Activated CD4-positive, alpha-beta memory T cell treated with anti-CD3 and anti-CD28 coated beads, Interleukin-2, amount 10 ng/mL, durations not matched to agents 7 days and 5 days (primary cell): ENCODE measurements at regions not wholly inside any gene's neighbourhood (a gene's known extent, or its start where the extent isn't known, plus 50 kb on each side); places are given as distances from the start of the nearest gene placed in this dataset.

Experiments used
- CTCF ChIA-PET: fragments of 350-600 bp; sonication (Branson Sonifier 250); formaldehyde crosslinking; loops from one replicate; lab custom pipeline; 2021; ENCODE audit warnings: antibody characterized with exemption, inconsistent platforms; lab: Charles Lee
- POLR2A ChIA-PET: fragments of 350-600 bp; sonication (Branson Sonifier 250); formaldehyde crosslinking; loops from one replicate; lab custom pipeline; 2021; ENCODE audit warnings: antibody characterized with exemption; lab: Charles Lee
- DNase-seq: peaks from one replicate; pipeline ENCODE4 v3.0.0-alpha.2; 2020
- H3K27ac Mint-ChIP-seq: one replicate; pipeline ENCODE4 v1.8.0; 2021; ENCODE audit warnings: mild to moderate bottlenecking, mixed read lengths
- H3K27me3 Mint-ChIP-seq: one replicate; pipeline ENCODE4 v1.8.0; 2021; ENCODE audit warnings: mixed read lengths
- H3K36me3 Mint-ChIP-seq: one replicate; pipeline ENCODE4 v1.8.0; 2021; ENCODE audit warnings: low read depth, mixed read lengths
- H3K4me1 Mint-ChIP-seq: one replicate; pipeline ENCODE4 v1.8.0; 2021; ENCODE audit warnings: mixed read lengths
- H3K4me3 Mint-ChIP-seq: one replicate; pipeline ENCODE4 v1.8.0; 2021; ENCODE audit warnings: mild to moderate bottlenecking, mixed read lengths
- H3K9me3 Mint-ChIP-seq: one replicate; pipeline ENCODE4 v1.8.0; 2021; ENCODE audit warnings: mixed read lengths

- ChIA-PET CTCF (no interaction called here), POLR2A (no interaction called here)
- Mint-ChIP-seq H3K9me3 (no peaks in the 10 kb centered on the region), H3K4me3 (no peak overlapping the region), H3K36me3 (no peaks in the 10 kb centered on the region), H3K4me1 (no peaks in the 10 kb centered on the region), H3K27me3 (no peaks in the 10 kb centered on the region), H3K27ac (no peak overlapping the region)
- no peak for DNase-seq
Measured at GRCh38 chr13:78468621-78469020, 134.7 kb downstream of the POU4F1 start.

DNA sequence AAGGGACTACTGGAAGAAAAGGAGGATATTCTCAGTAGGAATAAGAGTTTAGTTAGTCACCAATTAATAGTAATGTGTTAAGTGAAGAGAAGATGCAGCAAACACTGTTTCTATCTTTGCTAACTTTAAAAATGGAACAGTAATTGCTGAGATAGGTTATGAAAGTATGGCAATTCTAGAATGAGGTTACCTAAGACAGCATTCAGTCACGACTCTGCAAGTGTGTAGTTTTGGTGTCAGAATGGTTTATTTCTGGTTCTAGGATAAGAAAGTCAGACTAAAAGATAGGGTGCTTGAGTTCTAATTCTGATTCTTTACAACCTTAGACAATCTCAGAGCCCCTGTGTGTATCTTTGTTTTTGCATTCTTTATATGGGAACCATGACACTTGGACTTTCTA, 138.1 kb downstream of the POU4F1 start:
- H3K9me3 Mint-ChIP-seq: no peaks in the 10 kb centered on the region
- CTCF ChIA-PET: no interaction called here
- H3K27me3 Mint-ChIP-seq: no peaks in the 10 kb centered on the region
- H3K36me3 Mint-ChIP-seq: no peaks in the 10 kb centered on the region
- DNase-seq: no peak
- POLR2A ChIA-PET: no interaction called here
- H3K27ac Mint-ChIP-seq: no peak overlapping the region
- no peak overlapping the region for H3K4me3 Mint-ChIP-seq
- H3K4me1 Mint-ChIP-seq: no peaks in the 10 kb centered on the region

- H3K4me1 Mint-ChIP-seq: no peaks in the 10 kb centered on the region
- no peaks in the 10 kb centered on the region for H3K36me3 Mint-ChIP-seq
- ChIA-PET POLR2A (no interaction called here), CTCF (no interaction called here)
- no peaks in the 10 kb centered on the region for H3K27me3 Mint-ChIP-seq
- H3K4me3 Mint-ChIP-seq: no peak overlapping the region
- peaks cover 3% of the 10 kb centered on the region for H3K9me3 Mint-ChIP-seq
- no peak overlapping the region for H3K27ac Mint-ChIP-seq
- no peak for DNase-seq
Measured at GRCh38 chr13:78460176-78460575, 143.2 kb downstream of the POU4F1 start.

GRCh38 chr13:78443839-78444238, 159.5 kb downstream of the POU4F1 start:
- DNase-seq: no peak
- Mint-ChIP-seq H3K4me3 (no peak overlapping the region), H3K27ac (no peak overlapping the region), H3K4me1 (no peaks in the 10 kb centered on the region), H3K9me3 (no peaks in the 10 kb centered on the region), H3K36me3 (no peaks in the 10 kb centered on the region), H3K27me3 (no peaks in the 10 kb centered on the region)
- ChIA-PET POLR2A (no interaction called here), CTCF (no interaction called here)

- H3K36me3 Mint-ChIP-seq: no peaks in the 10 kb centered on the region
- no peaks in the 10 kb centered on the region for H3K4me1 Mint-ChIP-seq
- ChIA-PET POLR2A (no interaction called here), CTCF (no interaction called here)
- H3K27ac Mint-ChIP-seq: no peak overlapping the region
- no peak for DNase-seq
- no peaks in the 10 kb centered on the region for H3K27me3 Mint-ChIP-seq
- no peak overlapping the region for H3K4me3 Mint-ChIP-seq
- no peaks in the 10 kb centered on the region for H3K9me3 Mint-ChIP-seq
Measured at GRCh38 chr13:78437781-78438180, 165.6 kb downstream of the POU4F1 start.

GRCh38 chr13:78436311-78436710, 167.0 kb downstream of the POU4F1 start:
- no peak for DNase-seq
- ChIA-PET CTCF (no interaction called here), POLR2A (no interaction called here)
- H3K36me3 Mint-ChIP-seq: no peaks in the 10 kb centered on the region
- H3K4me1 Mint-ChIP-seq: no peaks in the 10 kb centered on the region
- H3K4me3 Mint-ChIP-seq: no peak overlapping the region
- H3K27ac Mint-ChIP-seq: no peak overlapping the region
- no peaks in the 10 kb centered on the region for H3K27me3 Mint-ChIP-seq
- no peaks in the 10 kb centered on the region for H3K9me3 Mint-ChIP-seq

- no peaks in the 10 kb centered on the region for H3K36me3 Mint-ChIP-seq
- H3K27ac Mint-ChIP-seq: no peak overlapping the region
- no peaks in the 10 kb centered on the region for H3K9me3 Mint-ChIP-seq
- DNase-seq: no peak
- H3K4me3 Mint-ChIP-seq: no peak overlapping the region
- ChIA-PET POLR2A (no interaction called here), CTCF (no interaction called here)
- no peaks in the 10 kb centered on the region for H3K4me1 Mint-ChIP-seq
- no peaks in the 10 kb centered on the region for H3K27me3 Mint-ChIP-seq
Measured at GRCh38 chr13:78431328-78431727, 172.0 kb downstream of the POU4F1 start.

DNA sequence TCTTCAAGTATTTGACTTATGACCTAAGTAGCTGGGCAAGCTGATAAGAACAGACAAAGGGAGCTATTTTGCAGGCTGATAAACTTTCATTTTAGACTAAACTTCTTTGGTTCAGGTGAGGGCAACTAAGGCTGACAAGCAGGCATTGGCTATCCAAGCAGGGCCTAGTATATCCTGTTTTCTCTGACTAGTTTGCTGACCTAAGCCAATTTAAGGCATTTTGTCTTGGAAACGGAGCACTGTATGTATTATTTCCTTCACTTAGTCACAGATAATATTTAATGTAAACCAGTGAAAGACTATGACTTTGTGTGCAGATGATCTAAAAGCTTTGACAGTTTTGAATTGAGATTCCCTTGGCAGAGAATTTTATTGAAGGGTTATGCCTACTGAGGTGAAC, 172.5 kb downstream of the POU4F1 start:
- Mint-ChIP-seq H3K9me3 (no peaks in the 10 kb centered on the region), H3K27ac (no peak overlapping the region), H3K36me3 (no peaks in the 10 kb centered on the region), H3K27me3 (no peaks in the 10 kb centered on the region), H3K4me3 (no peak overlapping the region), H3K4me1 (no peaks in the 10 kb centered on the region)
- no peak for DNase-seq
- CTCF ChIA-PET: no interaction called here
- POLR2A ChIA-PET: no interaction called here

DNA sequence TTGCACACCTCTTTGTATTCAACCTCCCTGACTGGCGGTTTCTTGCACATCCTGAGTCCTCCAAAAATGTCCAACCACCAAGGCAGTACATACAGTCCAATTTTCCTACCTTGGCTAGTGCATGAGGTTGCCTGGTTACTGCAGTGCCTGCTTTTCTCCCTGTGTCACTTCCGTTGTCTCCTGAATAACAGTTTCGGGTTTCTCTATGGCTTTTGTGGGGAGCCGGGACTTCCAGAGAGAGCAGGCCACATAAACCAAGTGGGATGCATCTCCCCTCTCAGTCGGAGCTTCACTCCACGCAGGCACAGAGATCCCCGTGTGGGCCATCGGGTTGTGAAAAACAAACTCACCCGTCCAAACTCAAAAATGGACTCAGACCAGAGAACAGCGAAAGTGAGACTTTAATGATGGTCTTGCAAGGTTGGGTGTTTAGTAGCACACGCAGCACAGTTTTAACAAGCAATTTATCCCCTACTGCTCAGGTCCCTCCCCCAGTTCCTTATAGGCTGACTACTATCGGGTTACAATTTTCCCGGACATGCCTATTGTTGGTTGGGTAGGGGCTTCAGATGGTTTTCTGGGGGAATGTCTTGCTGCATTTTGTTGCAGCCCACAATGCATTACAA, 173.1 kb downstream of the POU4F1 start:
- no peaks in the 10 kb centered on the region for H3K9me3 Mint-ChIP-seq
- DNase-seq: no peak
- H3K36me3 Mint-ChIP-seq: no peaks in the 10 kb centered on the region
- no peak overlapping the region for H3K27ac Mint-ChIP-seq
- no peaks in the 10 kb centered on the region for H3K27me3 Mint-ChIP-seq
- ChIA-PET CTCF (no interaction called here), POLR2A (no interaction called here)
- no peaks in the 10 kb centered on the region for H3K4me1 Mint-ChIP-seq
- H3K4me3 Mint-ChIP-seq: no peak overlapping the region

GRCh38 chr13:78428646-78429045, 174.7 kb downstream of the POU4F1 start:
- H3K4me3 Mint-ChIP-seq: no peak overlapping the region
- no peak overlapping the region for H3K27ac Mint-ChIP-seq
- no peaks in the 10 kb centered on the region for H3K9me3 Mint-ChIP-seq
- no peaks in the 10 kb centered on the region for H3K36me3 Mint-ChIP-seq
- ChIA-PET CTCF (no interaction called here), POLR2A (no interaction called here)
- no peaks in the 10 kb centered on the region for H3K27me3 Mint-ChIP-seq
- no peaks in the 10 kb centered on the region for H3K4me1 Mint-ChIP-seq
- DNase-seq: no peak

DNA sequence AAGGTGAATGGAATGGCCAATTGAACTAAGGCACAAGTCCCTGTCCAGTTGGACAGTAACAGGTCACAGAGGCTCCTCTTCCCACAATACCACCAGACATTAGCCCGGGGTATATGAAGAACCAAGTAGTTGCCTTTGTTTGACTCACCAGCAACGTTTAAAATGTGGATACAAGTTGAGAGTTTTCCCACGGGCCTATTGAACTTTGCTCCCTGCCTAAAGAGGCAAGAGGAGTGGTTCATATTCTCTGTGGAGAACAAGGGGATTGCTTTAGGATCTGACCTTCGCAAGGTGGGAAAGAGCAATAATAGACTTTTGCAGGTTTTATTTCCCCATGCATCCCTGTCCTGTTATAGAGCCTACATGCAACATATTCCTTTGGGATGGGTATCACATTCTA, 177.2 kb downstream of the POU4F1 start:
- Mint-ChIP-seq H3K4me1 (no peaks in the 10 kb centered on the region), H3K27ac (no peak overlapping the region), H3K36me3 (no peaks in the 10 kb centered on the region), H3K4me3 (no peak overlapping the region), H3K27me3 (no peaks in the 10 kb centered on the region), H3K9me3 (no peaks in the 10 kb centered on the region)
- no peak for DNase-seq
- ChIA-PET POLR2A (no interaction called here), CTCF (no interaction called here)

DNA sequence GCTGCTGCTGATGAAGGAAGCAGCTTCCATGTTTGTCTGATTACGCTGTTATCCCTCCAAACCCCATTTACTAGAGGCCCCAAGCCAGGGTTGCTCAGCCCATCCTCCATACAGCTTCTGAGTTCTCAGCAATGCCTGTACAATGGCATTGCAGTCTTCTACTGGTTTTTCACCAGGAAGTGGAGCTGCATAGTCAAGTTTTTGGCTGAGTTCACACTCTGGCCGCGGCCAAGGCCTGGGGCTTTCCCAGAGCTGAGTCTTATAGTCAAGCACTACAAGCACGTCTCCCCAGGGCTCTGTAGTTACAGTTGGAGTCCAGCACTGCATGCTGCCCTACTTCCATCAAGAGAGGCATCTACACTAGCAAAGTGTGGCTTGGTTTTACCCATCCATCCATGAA, 182.5 kb downstream of the POU4F1 start:
- Mint-ChIP-seq H3K27me3 (no peaks in the 10 kb centered on the region), H3K9me3 (no peaks in the 10 kb centered on the region), H3K4me3 (no peak overlapping the region), H3K36me3 (no peaks in the 10 kb centered on the region), H3K4me1 (no peaks in the 10 kb centered on the region), H3K27ac (no peak overlapping the region)
- ChIA-PET CTCF (no interaction called here), POLR2A (no interaction called here)
- no peak for DNase-seq

GRCh38 chr13:78413887-78414553, 189.3 kb downstream of the POU4F1 start:
- ChIA-PET CTCF (no interaction called here), POLR2A (no interaction called here)
- DNase-seq: no peak
- no peaks in the 10 kb centered on the region for H3K9me3 Mint-ChIP-seq
- H3K4me1 Mint-ChIP-seq: no peaks in the 10 kb centered on the region
- no peak overlapping the region for H3K27ac Mint-ChIP-seq
- no peaks in the 10 kb centered on the region for H3K36me3 Mint-ChIP-seq
- H3K27me3 Mint-ChIP-seq: no peaks in the 10 kb centered on the region
- H3K4me3 Mint-ChIP-seq: no peak overlapping the region

DNA sequence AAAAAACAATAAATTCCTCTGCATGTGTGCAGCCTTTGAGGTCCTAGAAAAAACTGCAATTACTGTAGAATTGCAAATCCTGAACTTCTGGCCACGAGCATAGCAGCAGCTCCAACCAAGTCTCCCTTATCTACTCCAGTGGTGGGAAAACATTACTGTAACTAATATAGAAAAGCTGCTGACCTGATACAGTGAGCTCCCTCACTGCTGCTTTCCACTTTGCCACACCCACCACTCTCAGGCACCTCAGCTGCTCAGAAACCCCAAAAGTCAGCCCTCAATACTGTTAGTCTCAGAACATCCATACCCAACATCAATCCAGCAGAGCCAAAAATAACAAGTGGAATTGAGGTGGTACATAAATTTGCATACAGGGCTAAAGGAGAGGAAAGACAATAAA, 192.5 kb downstream of the POU4F1 start:
- no peak overlapping the region for H3K4me3 Mint-ChIP-seq
- H3K36me3 Mint-ChIP-seq: no peaks in the 10 kb centered on the region
- no peaks in the 10 kb centered on the region for H3K9me3 Mint-ChIP-seq
- no peaks in the 10 kb centered on the region for H3K4me1 Mint-ChIP-seq
- H3K27me3 Mint-ChIP-seq: no peaks in the 10 kb centered on the region
- POLR2A ChIA-PET: no interaction called here
- CTCF ChIA-PET: no interaction called here
- DNase-seq: no peak
- no peak overlapping the region for H3K27ac Mint-ChIP-seq
